HFF-Myc (cell line): ENCODE measurements at regions not wholly inside any gene's neighbourhood (a gene's known extent, or its start where the extent isn't known, plus 50 kb on each side); places are given as distances from the start of the nearest gene placed in this dataset.
"Not testable (repeated sequence)": the region's sequence is repeated elsewhere in the genome, so short reads cannot be mapped to it uniquely, and the experiment has no call there.

Experiments used
- DNase-seq: peaks from one replicate; pipeline ENCODE4 v3.0.0-alpha.2; 2011; ENCODE audit warnings: low read depth; ENCODE audit errors: extremely low read depth
- H3K4me3 ChIP-seq: replicated peaks from 2 replicates; pipeline ENCODE4 v1.5.1; 2011; ENCODE audit warnings: low read depth, mild to moderate bottlenecking, control low read depth, low read length
- CTCF ChIP-seq: IDR thresholded peaks from 2 replicates; pipeline ENCODE4 v1.5.1; 2012; ENCODE audit warnings: mild to moderate bottlenecking, low read depth, low read length, control low read depth; ENCODE audit errors: missing control alignments

DNA sequence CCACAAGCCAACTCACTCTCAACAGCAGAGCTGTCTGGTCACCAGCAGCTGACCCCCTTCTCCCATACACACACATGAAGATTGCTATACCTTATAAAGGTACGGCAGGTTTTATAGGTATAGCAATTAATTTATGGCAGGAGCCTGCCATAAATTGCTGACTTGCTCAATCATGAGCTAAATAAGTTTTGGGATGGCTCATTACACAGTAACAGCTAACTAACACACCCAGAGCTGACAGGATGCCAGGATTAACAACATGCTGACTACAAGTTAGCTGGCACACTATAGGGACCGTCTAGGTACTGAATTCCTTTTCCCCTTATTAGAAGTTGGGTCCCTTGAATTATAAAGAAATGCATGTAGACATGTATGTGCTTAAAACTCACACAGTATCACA is 150.3 kb upstream of the KCNJ18 start:
- no peak for TF ChIP-seq CTCF
- DNase-seq, result no peak

GRCh38 chr17:21542991-21543390 is 149.3 kb upstream of the KCNJ18 start:
- TF ChIP-seq CTCF, result no peak
- no peak for DNase-seq
- no peak overlapping the region for H3K4me3 ChIP-seq

More for the DNA sequence above, 150.3 kb upstream of the KCNJ18 start:
- no peak overlapping the region for H3K4me3 ChIP-seq

DNA sequence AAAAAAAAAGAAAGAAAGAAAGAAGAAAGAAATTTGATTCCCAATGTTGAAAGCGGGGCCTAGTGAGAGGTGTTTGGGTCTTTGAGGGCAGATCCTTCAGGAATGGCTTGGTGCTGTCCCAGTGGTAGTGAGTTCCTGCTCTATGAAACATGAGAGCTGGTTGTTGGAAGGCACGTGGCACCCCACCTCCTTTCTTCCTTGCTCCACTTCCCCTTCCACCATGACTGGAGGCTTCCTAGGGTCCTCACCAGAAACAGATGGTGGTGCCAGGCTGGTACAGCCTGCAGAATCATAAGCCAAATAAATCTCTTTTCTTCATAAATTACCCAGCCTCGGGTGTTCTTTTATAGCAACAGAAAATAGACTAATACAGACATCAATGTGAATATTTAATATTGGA is 147.3 kb upstream of the KCNJ18 start:
- no peak for TF ChIP-seq CTCF
- no peak for DNase-seq
- H3K4me3 ChIP-seq, result no peak overlapping the region

DNA sequence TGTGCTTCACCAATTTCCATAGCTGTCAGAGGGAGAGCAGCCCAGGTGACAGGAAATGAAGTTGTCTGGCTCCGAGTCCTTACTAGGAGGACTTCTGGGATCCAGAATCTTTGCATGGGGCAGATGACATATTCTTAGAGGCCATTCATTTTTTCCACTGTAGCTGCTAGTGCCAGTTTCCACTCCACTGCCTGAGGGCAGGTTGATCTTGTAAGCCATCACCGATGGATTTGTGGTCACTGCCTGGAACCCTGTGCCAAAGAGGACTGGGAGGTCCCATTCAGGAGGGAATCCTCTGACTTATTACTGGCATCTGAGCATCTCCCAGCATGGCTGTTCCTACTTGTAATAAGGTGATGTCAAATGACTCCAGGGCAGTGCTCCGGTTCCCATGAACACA is 144.1 kb upstream of the KCNJ18 start:
- H3K4me3 ChIP-seq, result peak overlapping the region; percentile 19
- DNase-seq, result no peak
- TF ChIP-seq CTCF, result no peak

GRCh38 chr17:21549107-21549687 is 143.1 kb upstream of the KCNJ18 start:
- peak overlapping the region; percentile 61 for H3K4me3 ChIP-seq
- no peak for TF ChIP-seq CTCF
- peak; percentile 9 for DNase-seq

- DNase-seq, result not testable (repeated sequence)
- H3K4me3 ChIP-seq, result peak overlapping the region; percentile 61
Observed at GRCh38 chr17:21550031-21550430, 142.3 kb upstream of the KCNJ18 start.

GRCh38 chr17:21551081-21551881 is 141.0 kb upstream of the KCNJ18 start:
- peak overlapping the region; percentile 61 for H3K4me3 ChIP-seq
- DNase-seq, result peak; percentile 37
- TF ChIP-seq CTCF, result no peak

DNA sequence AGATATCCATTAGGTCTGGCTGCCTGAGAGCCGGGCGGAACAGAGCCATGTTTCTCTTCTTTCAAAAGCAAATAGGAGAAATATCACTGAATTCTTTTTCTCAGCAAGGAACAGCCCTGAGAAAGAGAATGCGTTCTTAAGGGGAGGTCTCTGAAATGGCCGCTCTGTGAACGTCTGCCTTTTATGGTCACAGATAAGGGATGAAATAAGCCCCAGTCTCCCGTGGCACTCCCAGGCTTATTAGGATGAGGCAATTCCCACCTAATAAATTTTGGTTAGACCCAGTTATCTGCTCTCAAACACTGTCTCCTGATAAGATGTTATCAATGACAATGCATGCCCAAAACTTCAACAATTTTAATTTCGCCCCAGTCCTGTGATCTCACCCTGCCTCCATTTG is 133.4 kb upstream of the KCNJ18 start:
- DNase-seq, H3K4me3 ChIP-seq: not testable (repeated sequence)
